ENCODE measurements at regions not wholly inside any gene's neighbourhood (a gene's known extent, or its start where the extent isn't known, plus 50 kb on each side); places are given as distances from the start of the nearest gene placed in this dataset.

DNA sequence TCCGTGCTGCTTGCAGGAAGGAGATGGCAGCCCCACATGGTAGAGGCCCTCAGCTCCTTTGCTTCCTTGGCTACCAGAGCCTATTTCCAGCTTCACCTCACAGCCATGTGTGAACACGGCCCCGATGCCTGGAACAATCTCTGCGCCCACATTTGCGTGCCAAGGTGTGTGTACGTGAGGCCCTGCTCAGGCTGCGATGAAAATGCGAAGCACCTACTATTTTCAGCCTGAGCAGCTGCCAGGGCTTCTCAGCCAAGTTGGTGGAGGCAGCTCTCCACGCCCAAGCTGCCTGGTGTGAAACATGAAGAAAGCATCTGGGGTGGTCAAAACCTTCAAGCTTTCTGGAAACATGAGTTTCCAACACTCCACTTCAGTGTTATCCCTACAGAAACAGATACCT, 177.8 kb upstream of the EGLN3 start:
- TF ChIP-seq CTCF (IDR thresholded peaks at IDR 0.05) (no peak), EZH2 (IDR thresholded peaks at IDR 0.05; ENCODE audit: borderline replicate concordance, insufficient read depth, low read depth, low read length, poor library complexity, severe bottlenecking) (no peak)
